ENCODE measurements at regions not wholly inside any gene's neighbourhood (a gene's known extent, or its start where the extent isn't known, plus 50 kb on each side); places are given as distances from the start of the nearest gene placed in this dataset.

DNA sequence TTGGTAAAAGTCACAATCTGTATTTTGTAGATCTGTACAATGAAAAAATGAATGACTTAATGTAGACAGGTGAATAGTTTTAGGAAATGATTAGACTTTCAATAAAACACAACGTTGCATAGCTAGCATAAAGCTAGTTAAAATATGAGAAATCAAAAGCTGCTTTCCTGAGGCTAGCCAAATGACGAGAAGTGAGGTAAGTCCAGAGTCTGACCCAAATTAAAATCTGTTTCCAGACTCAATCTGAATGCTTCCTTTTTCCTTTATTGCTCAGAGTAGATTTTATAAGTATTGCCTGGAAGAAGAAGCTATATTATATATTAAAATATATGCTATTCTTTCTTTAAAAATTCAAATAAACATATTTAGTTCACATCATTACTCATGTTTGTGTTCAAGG lies 615.4 kb downstream of the CD109 start:
- no peaks in the 10 kb centered on the region for H3K4me1 ChIP-seq (ENCODE audit: insufficient read depth, low read length, severe bottlenecking)
- H3K4me2 ChIP-seq (ENCODE audit: low read length), result no peak overlapping the region
- no peaks in the 10 kb centered on the region for H4K20me1 ChIP-seq (ENCODE audit: insufficient read depth, low read length)
- H3K9ac ChIP-seq (ENCODE audit: low read length), result no peak overlapping the region
- no peak overlapping the region for H3K27ac ChIP-seq (ENCODE audit: low read depth, low read length, poor library complexity, severe bottlenecking)
- H3F3A ChIP-seq (ENCODE audit: insufficient read depth, low read length), result no peaks in the 10 kb centered on the region
- H2AFZ ChIP-seq (ENCODE audit: low read length), result no peak overlapping the region
- H3K9me3 ChIP-seq (ENCODE audit: low read length), result no peaks in the 10 kb centered on the region
- H3K79me2 ChIP-seq (ENCODE audit: insufficient read depth, low read length), result no peaks in the 10 kb centered on the region
- H3K27me3 ChIP-seq (ENCODE audit: insufficient read depth, low read length), result no peaks in the 10 kb centered on the region
- H3K4me3 ChIP-seq (ENCODE audit: low read depth, low read length, poor library complexity, severe bottlenecking), result no peak overlapping the region
- no peaks in the 10 kb centered on the region for H3K9me2 ChIP-seq (ENCODE audit: low read depth, low read length)
- no peak for TF ChIP-seq EZH2 (IDR thresholded peaks at IDR 0.05; ENCODE audit: borderline replicate concordance, low read length)
- TF ChIP-seq, protein P1, sequence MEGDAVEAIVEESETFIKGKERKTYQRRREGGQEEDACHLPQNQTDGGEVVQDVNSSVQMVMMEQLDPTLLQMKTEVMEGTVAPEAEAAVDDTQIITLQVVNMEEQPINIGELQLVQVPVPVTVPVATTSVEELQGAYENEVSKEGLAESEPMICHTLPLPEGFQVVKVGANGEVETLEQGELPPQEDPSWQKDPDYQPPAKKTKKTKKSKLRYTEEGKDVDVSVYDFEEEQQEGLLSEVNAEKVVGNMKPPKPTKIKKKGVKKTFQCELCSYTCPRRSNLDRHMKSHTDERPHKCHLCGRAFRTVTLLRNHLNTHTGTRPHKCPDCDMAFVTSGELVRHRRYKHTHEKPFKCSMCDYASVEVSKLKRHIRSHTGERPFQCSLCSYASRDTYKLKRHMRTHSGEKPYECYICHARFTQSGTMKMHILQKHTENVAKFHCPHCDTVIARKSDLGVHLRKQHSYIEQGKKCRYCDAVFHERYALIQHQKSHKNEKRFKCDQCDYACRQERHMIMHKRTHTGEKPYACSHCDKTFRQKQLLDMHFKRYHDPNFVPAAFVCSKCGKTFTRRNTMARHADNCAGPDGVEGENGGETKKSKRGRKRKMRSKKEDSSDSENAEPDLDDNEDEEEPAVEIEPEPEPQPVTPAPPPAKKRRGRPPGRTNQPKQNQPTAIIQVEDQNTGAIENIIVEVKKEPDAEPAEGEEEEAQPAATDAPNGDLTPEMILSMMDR (IDR thresholded peaks at IDR 0.05; ENCODE audit: low read length), result no peak
- H3K36me3 ChIP-seq (ENCODE audit: insufficient read depth, low read length), result no peaks in the 10 kb centered on the region

DNA sequence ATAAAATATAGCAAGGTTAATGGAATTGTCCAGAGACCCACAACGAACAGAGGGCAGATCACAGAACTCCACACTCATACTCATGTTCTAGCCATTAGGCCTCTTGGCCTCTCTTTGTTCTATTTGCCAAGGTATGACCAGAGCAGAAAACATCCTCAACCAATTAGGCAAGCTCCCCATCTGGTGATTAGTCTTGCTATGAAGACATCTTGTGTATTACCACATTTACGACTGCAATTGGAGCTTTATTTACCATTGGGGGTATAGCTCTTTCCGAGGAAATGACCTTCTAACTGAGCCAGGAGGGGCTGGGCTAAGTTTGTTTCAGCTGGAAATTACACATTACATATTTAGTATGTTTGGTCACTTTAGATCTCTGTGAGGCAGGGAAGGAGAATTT lies 593.9 kb downstream of the CD109 start:
- no peak overlapping the region for H3K27ac ChIP-seq (ENCODE audit: low read depth, low read length, poor library complexity, severe bottlenecking)
- H3F3A ChIP-seq (ENCODE audit: insufficient read depth, low read length), result no peaks in the 10 kb centered on the region
- H3K27me3 ChIP-seq (ENCODE audit: insufficient read depth, low read length), result no peaks in the 10 kb centered on the region
- no peaks in the 10 kb centered on the region for H3K4me1 ChIP-seq (ENCODE audit: insufficient read depth, low read length, severe bottlenecking)
- no peak overlapping the region for H3K9ac ChIP-seq (ENCODE audit: low read length)
- no peak overlapping the region for H3K4me3 ChIP-seq (ENCODE audit: low read depth, low read length, poor library complexity, severe bottlenecking)
- no peaks in the 10 kb centered on the region for H3K9me2 ChIP-seq (ENCODE audit: low read depth, low read length)
- H3K4me2 ChIP-seq (ENCODE audit: low read length), result no peak overlapping the region
- H4K20me1 ChIP-seq (ENCODE audit: insufficient read depth, low read length), result no peaks in the 10 kb centered on the region
- no peaks in the 10 kb centered on the region for H3K36me3 ChIP-seq (ENCODE audit: insufficient read depth, low read length)
- H3K79me2 ChIP-seq (ENCODE audit: insufficient read depth, low read length), result no peaks in the 10 kb centered on the region
- no peak overlapping the region for H2AFZ ChIP-seq (ENCODE audit: low read length)
- TF ChIP-seq, protein P1 (IDR thresholded peaks at IDR 0.05; ENCODE audit: low read length), result no peak
- TF ChIP-seq EZH2 (IDR thresholded peaks at IDR 0.05; ENCODE audit: borderline replicate concordance, low read length), result no peak
- H3K9me3 ChIP-seq (ENCODE audit: low read length), result no peaks in the 10 kb centered on the region

DNA sequence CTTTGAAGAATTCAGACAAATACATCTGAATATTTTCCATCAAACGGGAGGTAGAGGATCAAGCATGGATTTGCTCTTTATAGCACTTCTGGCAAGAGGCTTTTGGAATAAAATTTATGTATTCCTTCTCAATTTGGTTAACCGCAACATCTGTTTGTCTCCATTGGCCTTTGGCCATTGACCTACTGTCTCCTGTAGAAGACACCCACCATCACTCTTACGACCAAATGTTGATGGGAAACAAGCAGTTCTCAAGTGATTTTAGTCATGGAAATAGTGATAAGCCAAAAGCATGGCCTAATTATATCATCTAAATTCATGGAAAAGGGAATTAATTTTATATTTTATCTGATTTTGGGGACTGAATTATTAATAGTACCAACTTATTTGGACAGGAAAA lies 591.9 kb downstream of the CD109 start:
- H3K9me3 ChIP-seq (ENCODE audit: low read length), result no peaks in the 10 kb centered on the region
- no peaks in the 10 kb centered on the region for H3K9me2 ChIP-seq (ENCODE audit: low read depth, low read length)
- H2AFZ ChIP-seq (ENCODE audit: low read length), result no peak overlapping the region
- no peaks in the 10 kb centered on the region for H3K79me2 ChIP-seq (ENCODE audit: insufficient read depth, low read length)
- no peaks in the 10 kb centered on the region for H4K20me1 ChIP-seq (ENCODE audit: insufficient read depth, low read length)
- H3K4me1 ChIP-seq (ENCODE audit: insufficient read depth, low read length, severe bottlenecking), result no peaks in the 10 kb centered on the region
- H3K27me3 ChIP-seq (ENCODE audit: insufficient read depth, low read length), result no peaks in the 10 kb centered on the region
- H3K27ac ChIP-seq (ENCODE audit: low read depth, low read length, poor library complexity, severe bottlenecking), result no peak overlapping the region
- no peaks in the 10 kb centered on the region for H3F3A ChIP-seq (ENCODE audit: insufficient read depth, low read length)
- no peak overlapping the region for H3K9ac ChIP-seq (ENCODE audit: low read length)
- no peaks in the 10 kb centered on the region for H3K36me3 ChIP-seq (ENCODE audit: insufficient read depth, low read length)
- TF ChIP-seq EZH2 (IDR thresholded peaks at IDR 0.05; ENCODE audit: borderline replicate concordance, low read length), result no peak
- TF ChIP-seq, protein P1 (IDR thresholded peaks at IDR 0.05; ENCODE audit: low read length), result no peak
- no peak overlapping the region for H3K4me2 ChIP-seq (ENCODE audit: low read length)
- H3K4me3 ChIP-seq (ENCODE audit: low read depth, low read length, poor library complexity, severe bottlenecking), result no peak overlapping the region
